ENCODE measurements at regions not wholly inside any gene's neighbourhood (a gene's known extent, or its start where the extent isn't known, plus 50 kb on each side); places are given as distances from the start of the nearest gene placed in this dataset.

DNA sequence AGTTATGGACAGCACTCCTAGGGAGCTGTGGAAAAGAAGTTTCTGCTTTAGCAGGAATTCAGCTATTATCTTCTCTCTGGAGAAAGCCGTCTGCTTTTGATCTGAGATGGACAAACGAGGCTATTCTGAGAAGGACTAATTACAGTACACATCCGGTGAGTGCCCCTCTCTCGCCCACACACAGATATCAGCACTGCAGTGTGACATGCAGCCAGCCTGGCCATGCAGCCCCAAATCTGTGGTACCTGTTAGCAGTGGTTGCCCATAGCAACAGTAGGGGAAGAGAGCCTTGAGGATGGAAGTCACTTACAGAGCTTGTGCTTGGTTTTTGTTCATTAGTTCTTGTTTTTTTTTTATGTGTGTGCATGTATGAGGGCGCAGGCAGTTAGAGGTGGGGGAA, 73.9 kb upstream of the TRIB2 start:
- no peaks in the 10 kb centered on the region for H3K9me3 ChIP-seq
- H3K27ac ChIP-seq, result no peak overlapping the region
- H3K4me1 ChIP-seq, result peaks cover 0 to 3% (median 0%) of the 10 kb centered on the region in 4 donors
- H3K4me3 ChIP-seq, result no peak overlapping the region
- H3K36me3 ChIP-seq, result no peaks in the 10 kb centered on the region
- intact Hi-C loops (cut with DNase I; ENCODE audit: low total_unique reads), result no loop called here
- H3K27me3 ChIP-seq, result no peaks in the 10 kb centered on the region
- no peak for DNase-seq
- TF ChIP-seq, protein P1, sequence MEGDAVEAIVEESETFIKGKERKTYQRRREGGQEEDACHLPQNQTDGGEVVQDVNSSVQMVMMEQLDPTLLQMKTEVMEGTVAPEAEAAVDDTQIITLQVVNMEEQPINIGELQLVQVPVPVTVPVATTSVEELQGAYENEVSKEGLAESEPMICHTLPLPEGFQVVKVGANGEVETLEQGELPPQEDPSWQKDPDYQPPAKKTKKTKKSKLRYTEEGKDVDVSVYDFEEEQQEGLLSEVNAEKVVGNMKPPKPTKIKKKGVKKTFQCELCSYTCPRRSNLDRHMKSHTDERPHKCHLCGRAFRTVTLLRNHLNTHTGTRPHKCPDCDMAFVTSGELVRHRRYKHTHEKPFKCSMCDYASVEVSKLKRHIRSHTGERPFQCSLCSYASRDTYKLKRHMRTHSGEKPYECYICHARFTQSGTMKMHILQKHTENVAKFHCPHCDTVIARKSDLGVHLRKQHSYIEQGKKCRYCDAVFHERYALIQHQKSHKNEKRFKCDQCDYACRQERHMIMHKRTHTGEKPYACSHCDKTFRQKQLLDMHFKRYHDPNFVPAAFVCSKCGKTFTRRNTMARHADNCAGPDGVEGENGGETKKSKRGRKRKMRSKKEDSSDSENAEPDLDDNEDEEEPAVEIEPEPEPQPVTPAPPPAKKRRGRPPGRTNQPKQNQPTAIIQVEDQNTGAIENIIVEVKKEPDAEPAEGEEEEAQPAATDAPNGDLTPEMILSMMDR (IDR thresholded peaks at IDR 0.05), result no peak

DNA sequence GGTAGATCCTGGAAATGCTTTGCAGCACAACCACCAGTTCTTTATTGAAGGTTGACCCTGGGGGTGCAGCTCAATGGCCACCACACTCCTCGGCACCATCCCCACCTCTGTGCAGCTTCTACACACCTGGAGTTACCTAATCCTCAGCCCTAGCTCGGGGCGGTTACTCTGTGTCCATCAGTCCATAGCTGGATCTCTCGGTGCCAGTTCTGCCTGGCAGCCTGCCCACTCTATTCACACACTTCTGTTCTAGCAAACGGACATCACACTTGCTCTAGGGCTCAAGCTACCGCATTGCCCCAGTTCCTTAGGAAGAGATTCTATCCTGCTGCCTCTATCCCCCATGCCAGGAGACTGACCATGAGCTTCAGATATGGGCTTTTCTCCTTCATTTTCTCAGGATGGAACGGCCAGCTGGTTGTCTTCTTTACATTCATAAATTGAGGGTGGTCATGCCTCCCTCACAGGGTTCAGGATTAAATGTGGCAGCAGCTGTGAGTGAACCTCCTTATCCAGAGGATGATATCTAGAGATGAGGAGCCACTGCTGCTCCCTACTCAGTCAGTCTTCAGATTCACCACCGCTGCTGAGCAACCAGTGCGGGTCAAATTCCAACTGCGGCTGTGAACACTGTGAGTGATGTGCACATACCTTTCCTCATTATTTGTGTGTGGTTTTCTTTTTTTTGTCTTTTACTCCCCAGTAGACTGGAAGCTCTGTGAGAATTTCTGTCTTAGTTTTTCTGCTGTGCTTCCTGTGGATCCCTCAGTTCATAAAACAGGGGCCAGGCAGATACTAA, 66.9 kb upstream of the TRIB2 start:
- Histone ChIP-seq H3K27me3 (no peaks in the 10 kb centered on the region), H3K4me3 (no peak overlapping the region), H3K36me3 (no peaks in the 10 kb centered on the region), H3K27ac (no peak overlapping the region), H3K4me1 (no peaks in the 10 kb centered on the region), H3K9me3 (no peaks in the 10 kb centered on the region)
- TF ChIP-seq, protein P1 (IDR thresholded peaks at IDR 0.05), result no peak
- intact Hi-C loops (cut with DNase I; ENCODE audit: low total_unique reads), result no loop called here
- DNase-seq, result no peak

GRCh38 chr2:12651641-12652040, 65.1 kb upstream of the TRIB2 start:
- Histone ChIP-seq H3K27me3 (no peaks in the 10 kb centered on the region), H3K9me3 (no peaks in the 10 kb centered on the region), H3K36me3 (no peaks in the 10 kb centered on the region), H3K4me1 (no peaks in the 10 kb centered on the region), H3K27ac (no peak overlapping the region), H3K4me3 (no peak overlapping the region)
- TF ChIP-seq, protein P1 (IDR thresholded peaks at IDR 0.05), result no peak
- no peak for DNase-seq
- intact Hi-C loops (cut with DNase I; ENCODE audit: low total_unique reads), result no loop called here

DNA sequence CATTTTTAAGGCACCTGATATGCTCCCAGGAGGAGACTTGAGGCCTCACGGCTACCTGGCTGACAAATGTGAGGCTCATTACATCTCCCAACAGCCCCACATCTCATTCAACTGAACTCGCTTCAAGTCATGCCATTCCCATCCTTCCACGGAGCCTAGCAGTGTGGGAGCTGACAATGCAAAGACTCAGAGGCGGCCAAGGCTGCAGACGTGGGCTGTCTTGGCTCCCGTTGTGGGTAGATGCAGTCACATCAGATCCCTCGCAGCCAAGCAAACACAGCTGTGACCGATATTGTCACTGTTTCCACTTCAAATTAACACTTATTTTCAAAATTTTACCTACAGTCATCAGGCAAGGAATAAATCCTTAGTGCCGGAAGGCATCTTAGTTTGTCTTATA, 64.0 kb upstream of the TRIB2 start:
- TF ChIP-seq, protein P1 (IDR thresholded peaks at IDR 0.05), result no peak
- intact Hi-C loops (cut with DNase I; ENCODE audit: low total_unique reads), result no loop called here
- H3K27ac ChIP-seq, result no peak overlapping the region
- no peaks in the 10 kb centered on the region for H3K27me3 ChIP-seq
- H3K36me3 ChIP-seq, result no peaks in the 10 kb centered on the region
- H3K4me1 ChIP-seq, result no peaks in the 10 kb centered on the region
- no peak for DNase-seq
- H3K9me3 ChIP-seq, result no peaks in the 10 kb centered on the region
- no peak overlapping the region for H3K4me3 ChIP-seq

DNA sequence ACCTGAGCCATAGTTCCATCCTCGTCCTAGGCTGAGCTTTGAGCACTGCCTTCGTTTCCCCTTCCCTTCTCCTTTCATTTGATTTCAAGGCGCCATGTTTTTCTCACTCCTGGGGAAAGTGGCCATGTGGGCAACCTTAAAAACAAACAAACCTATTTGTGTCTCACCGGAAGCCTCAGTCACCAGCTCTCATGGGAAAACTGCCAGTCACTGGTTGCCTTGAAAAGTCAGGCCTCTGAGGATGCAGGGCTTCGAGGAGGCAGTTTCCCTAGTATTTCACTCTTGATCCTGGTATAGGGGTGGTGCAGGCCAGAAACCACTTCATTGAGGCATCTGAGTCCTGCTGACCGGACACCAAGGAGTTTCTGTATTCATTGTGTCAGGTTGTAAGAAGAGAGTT, 59.2 kb upstream of the TRIB2 start:
- intact Hi-C loops (cut with DNase I; ENCODE audit: low total_unique reads), result no loop called here
- DNase-seq, result no peak
- no peak overlapping the region for H3K4me3 ChIP-seq
- no peak overlapping the region for H3K27ac ChIP-seq
- no peaks in the 10 kb centered on the region for H3K9me3 ChIP-seq
- no peaks in the 10 kb centered on the region for H3K27me3 ChIP-seq
- TF ChIP-seq, protein P1 (IDR thresholded peaks at IDR 0.05), result no peak
- H3K4me1 ChIP-seq, result no peaks in the 10 kb centered on the region
- no peaks in the 10 kb centered on the region for H3K36me3 ChIP-seq

All from tibial artery (tissue), 4 donors.